Loucy (cell line): ENCODE measurements at regions not wholly inside any gene's neighbourhood (a gene's known extent, or its start where the extent isn't known, plus 50 kb on each side); places are given as distances from the start of the nearest gene placed in this dataset.

ENCODE experiments used
- H2AFZ ChIP-seq: fragments of 200-600 bp; sonication (generic); 2 replicates; pipeline ENCODE4 v1.6.0; 2016; ENCODE audit warnings: antibody characterized with exemption, mild to moderate bottlenecking, low read length, moderate library complexity
- H3F3A ChIP-seq: fragments of 200-600 bp; 2 replicates; pipeline ENCODE4 v1.6.0; 2016; ENCODE audit warnings: antibody characterized with exemption, low read depth, mild to moderate bottlenecking
- H3K27me3 ChIP-seq: fragments of 200-600 bp; sonication (generic); 2 replicates; pipeline ENCODE4 v1.6.1; 2014; ENCODE audit warnings: low read length, mild to moderate bottlenecking; ENCODE audit not compliant: insufficient read depth, poor library complexity, severe bottlenecking
- H3K36me3 ChIP-seq: fragments of 200-600 bp; sonication (generic); 2 replicates; pipeline ENCODE4 v1.6.1; 2016; ENCODE audit warnings: low read length; ENCODE audit not compliant: insufficient read depth
- H3K4me1 ChIP-seq: fragments of 200-600 bp; sonication (generic); 2 replicates; pipeline ENCODE4 v1.5.1; 2014; ENCODE audit warnings: low read length, mild to moderate bottlenecking; ENCODE audit not compliant: insufficient read depth, poor library complexity, severe bottlenecking
- H3K4me2 ChIP-seq: fragments of 200-600 bp; sonication (generic); 2 replicates; pipeline ENCODE4 v1.6.0; 2014; ENCODE audit warnings: antibody characterized with exemption, low read length, low read depth, mild to moderate bottlenecking; ENCODE audit not compliant: poor library complexity, severe bottlenecking
- H3K4me3 ChIP-seq: fragments of 200-600 bp; sonication (generic); 2 replicates; pipeline ENCODE4 v1.5.1; 2014; ENCODE audit warnings: low read length, mild to moderate bottlenecking, mixed read lengths; ENCODE audit not compliant: poor library complexity, severe bottlenecking
- H3K79me2 ChIP-seq: fragments of 200-600 bp; sonication (generic); 2 replicates; pipeline ENCODE4 v1.6.1; 2014; ENCODE audit warnings: low read length; ENCODE audit not compliant: insufficient read depth
- H3K9ac ChIP-seq: fragments of 200-600 bp; sonication (generic); 2 replicates; pipeline ENCODE4 v1.6.0; 2014; ENCODE audit warnings: mild to moderate bottlenecking, low read depth, low read length, moderate library complexity; ENCODE audit not compliant: poor library complexity, severe bottlenecking
- H3K9me2 ChIP-seq: fragments of 200-600 bp; sonication (generic); replicated peaks from 2 replicates; pipeline ENCODE4 v1.6.1; 2016; ENCODE audit warnings: low read depth, low read length, mixed read lengths
- H3K9me3 ChIP-seq: fragments of 200-600 bp; sonication (generic); 2 replicates; pipeline ENCODE4 v1.6.1; 2014; ENCODE audit warnings: mild to moderate bottlenecking, antibody characterized with exemption, low read length, low read depth; ENCODE audit not compliant: insufficient read depth
- H4K20me1 ChIP-seq: fragments of 200-600 bp; sonication (generic); 2 replicates; pipeline ENCODE4 v1.6.0; 2014; ENCODE audit warnings: antibody characterized with exemption, low read length, mild to moderate bottlenecking; ENCODE audit not compliant: insufficient read depth, poor library complexity, severe bottlenecking
- EZH2phosphoT487 ChIP-seq: fragments of 200-600 bp; IDR thresholded peaks from 2 replicates; pipeline ENCODE4 v1.6.1; 2018; ENCODE audit warnings: antibody characterized with exemption, mild to moderate bottlenecking, moderate library complexity, borderline replicate concordance
- TF ChIP-seq, protein P1 (sequence below): fragments of 200-600 bp; sonication (generic); conservative IDR thresholded peaks from 2 replicates; pipeline ENCODE4 v1.5.1; 2014; ENCODE audit warnings: mild to moderate bottlenecking, antibody characterized with exemption, low read length

DNA sequence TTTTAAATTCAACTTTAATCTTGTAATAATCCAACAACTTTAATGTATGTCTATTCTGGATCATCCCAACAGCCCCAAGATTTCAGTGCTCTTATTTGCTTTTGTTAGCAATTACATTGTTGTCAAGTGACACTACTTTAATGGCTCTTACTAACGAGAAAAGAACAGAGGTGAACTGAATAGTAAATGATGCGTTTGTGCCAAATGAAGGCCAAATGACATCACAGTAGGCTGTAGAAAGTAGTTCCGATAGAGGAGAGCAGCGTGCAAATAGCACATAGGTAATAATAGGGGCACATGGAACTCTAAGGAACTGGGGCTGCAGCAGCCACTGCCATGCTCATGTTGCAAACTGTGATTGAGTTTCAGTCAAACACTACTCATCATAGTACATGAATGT is 301.9 kb downstream of the LMX1A start:
- Histone ChIP-seq H3K4me3 (no peak overlapping the region), H3K36me3 (no peaks in the 10 kb centered on the region), H3K4me1 (no peaks in the 10 kb centered on the region), H3K4me2 (no peak overlapping the region), H3F3A (no peaks in the 10 kb centered on the region), H4K20me1 (no peaks in the 10 kb centered on the region), H3K9me3 (no peaks in the 10 kb centered on the region), H2AFZ (no peak overlapping the region), H3K9ac (no peak overlapping the region), H3K27me3 (no peaks in the 10 kb centered on the region), H3K79me2 (no peaks in the 10 kb centered on the region), H3K9me2 (no peaks in the 10 kb centered on the region)
- TF ChIP-seq, protein P1, sequence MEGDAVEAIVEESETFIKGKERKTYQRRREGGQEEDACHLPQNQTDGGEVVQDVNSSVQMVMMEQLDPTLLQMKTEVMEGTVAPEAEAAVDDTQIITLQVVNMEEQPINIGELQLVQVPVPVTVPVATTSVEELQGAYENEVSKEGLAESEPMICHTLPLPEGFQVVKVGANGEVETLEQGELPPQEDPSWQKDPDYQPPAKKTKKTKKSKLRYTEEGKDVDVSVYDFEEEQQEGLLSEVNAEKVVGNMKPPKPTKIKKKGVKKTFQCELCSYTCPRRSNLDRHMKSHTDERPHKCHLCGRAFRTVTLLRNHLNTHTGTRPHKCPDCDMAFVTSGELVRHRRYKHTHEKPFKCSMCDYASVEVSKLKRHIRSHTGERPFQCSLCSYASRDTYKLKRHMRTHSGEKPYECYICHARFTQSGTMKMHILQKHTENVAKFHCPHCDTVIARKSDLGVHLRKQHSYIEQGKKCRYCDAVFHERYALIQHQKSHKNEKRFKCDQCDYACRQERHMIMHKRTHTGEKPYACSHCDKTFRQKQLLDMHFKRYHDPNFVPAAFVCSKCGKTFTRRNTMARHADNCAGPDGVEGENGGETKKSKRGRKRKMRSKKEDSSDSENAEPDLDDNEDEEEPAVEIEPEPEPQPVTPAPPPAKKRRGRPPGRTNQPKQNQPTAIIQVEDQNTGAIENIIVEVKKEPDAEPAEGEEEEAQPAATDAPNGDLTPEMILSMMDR: no peak
- TF ChIP-seq EZH2phosphoT487: no peak

DNA sequence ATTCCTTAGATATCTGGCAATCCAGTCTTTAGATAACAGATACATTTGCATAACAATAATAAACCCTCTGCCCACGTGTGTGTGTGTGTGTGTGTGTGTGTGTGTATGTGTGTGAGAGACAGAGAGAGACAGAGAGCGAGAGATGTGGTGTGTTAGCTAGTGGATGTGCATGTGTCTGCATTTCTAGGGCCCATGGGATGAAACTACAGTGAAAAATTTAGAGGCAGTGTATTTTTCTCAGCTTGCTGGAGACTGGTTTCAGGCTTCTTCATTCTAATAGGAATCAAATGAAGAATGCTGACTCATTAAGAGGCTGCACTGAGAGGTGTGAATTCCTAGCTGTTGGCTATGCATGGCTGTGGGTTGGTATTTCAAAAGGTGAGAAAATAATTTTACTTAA is 303.2 kb downstream of the LMX1A start:
- TF ChIP-seq EZH2phosphoT487: no peak
- TF ChIP-seq, protein P1: no peak

DNA sequence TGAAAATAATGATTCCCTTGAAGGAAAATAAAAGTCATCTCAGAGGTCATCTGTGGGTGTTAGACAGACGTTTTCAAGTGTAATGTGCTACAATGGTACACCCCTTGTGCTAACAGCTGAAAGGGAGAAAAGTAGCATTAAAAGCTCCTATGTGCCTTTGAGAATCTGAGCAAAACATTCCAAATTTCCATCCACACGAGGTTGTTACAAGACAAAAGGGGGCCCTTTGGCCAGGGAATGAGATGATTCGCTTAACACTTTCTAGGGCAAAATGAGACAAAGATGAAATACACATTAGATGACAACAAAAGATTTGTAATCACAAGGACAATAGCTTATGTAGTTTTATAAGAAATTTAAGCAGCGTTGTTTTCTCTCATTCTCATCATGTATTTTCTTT is 303.6 kb downstream of the LMX1A start:
- Histone ChIP-seq H3F3A (no peaks in the 10 kb centered on the region), H3K27me3 (no peaks in the 10 kb centered on the region), H3K4me3 (no peak overlapping the region), H3K4me1 (no peaks in the 10 kb centered on the region), H3K4me2 (no peak overlapping the region), H3K36me3 (no peaks in the 10 kb centered on the region), H2AFZ (no peak overlapping the region), H3K9me2 (no peaks in the 10 kb centered on the region), H4K20me1 (no peaks in the 10 kb centered on the region), H3K9me3 (no peaks in the 10 kb centered on the region), H3K9ac (no peak overlapping the region), H3K79me2 (no peaks in the 10 kb centered on the region)
- no peak for TF ChIP-seq EZH2phosphoT487
- TF ChIP-seq, protein P1: no peak

More for the DNA sequence above, 303.2 kb downstream of the LMX1A start:
- Histone ChIP-seq H3K4me1 (no peaks in the 10 kb centered on the region), H2AFZ (no peak overlapping the region), H3F3A (no peaks in the 10 kb centered on the region), H3K9me3 (no peaks in the 10 kb centered on the region), H3K9me2 (no peaks in the 10 kb centered on the region), H3K27me3 (no peaks in the 10 kb centered on the region), H3K4me3 (no peak overlapping the region), H4K20me1 (no peaks in the 10 kb centered on the region), H3K79me2 (no peaks in the 10 kb centered on the region), H3K36me3 (no peaks in the 10 kb centered on the region), H3K4me2 (no peak overlapping the region), H3K9ac (no peak overlapping the region)
